Gastrocnemius medialis (tissue), 4 donors: ENCODE measurements at regions not wholly inside any gene's neighbourhood (a gene's known extent, or its start where the extent isn't known, plus 50 kb on each side); places are given as distances from the start of the nearest gene placed in this dataset.

Experiments
- CTCF ChIP-seq, 5 experiments: fragments of 450-650 bp in 3 of 5; fragments of 200-600 bp in 2 of 5; sonication (generic) in 2 of 5; IDR thresholded peaks in 4 of 5; conservative IDR thresholded peaks in 1 of 5; 1 replicate in 4 of 5; 2 replicates in 1 of 5; pipeline ENCODE4 v1.5.1; 2016 to 2019; ENCODE audit warnings: antibody characterized with exemption in 5 of 5, mild to moderate bottlenecking in 3 of 5, moderate library complexity in 3 of 5
- POLR2A ChIP-seq, 2 donors: fragments of 450-650 bp; IDR thresholded peaks; one replicate each; pipeline ENCODE4 v1.6.1; 2017; ENCODE audit warnings: antibody characterized with exemption in 2 of 2, mild to moderate bottlenecking in 2 of 2, moderate library complexity in 2 of 2

- no peak for TF ChIP-seq CTCF (IDR thresholded peaks at IDR 0.05 in 4 of 5, conservative IDR thresholded peaks at IDR 0.05 in 1 of 5)
- TF ChIP-seq POLR2A (IDR thresholded peaks at IDR 0.05) = no peak
Measured at GRCh38 chr13:106858903-106859532, 291.1 kb upstream of the ARGLU1 start.
